Hepatocyte (in vitro differentiated cells): ENCODE measurements at regions not wholly inside any gene's neighbourhood (a gene's known extent, or its start where the extent isn't known, plus 50 kb on each side); places are given as distances from the start of the nearest gene placed in this dataset.

Experiments used
- CTCF ChIP-seq: fragments of 200-600 bp; sonication (generic); IDR thresholded peaks from 2 replicates; pipeline ENCODE4 v1.5.1; 2016; ENCODE audit warnings: antibody characterized with exemption, mild to moderate bottlenecking; ENCODE audit not compliant: poor library complexity
- EZH2 ChIP-seq: fragments of 200-600 bp; sonication (generic); IDR thresholded peaks from 2 replicates; pipeline ENCODE4 v1.6.1; 2016; ENCODE audit warnings: antibody characterized with exemption, mild to moderate bottlenecking, borderline replicate concordance

GRCh38 chr7:114363292-114363691 lies 51.3 kb upstream of the FOXP2 start:
- TF ChIP-seq CTCF (no peak), EZH2 (no peak)
